Transverse colon (tissue), 4 donors: ENCODE measurements at regions not wholly inside any gene's neighbourhood (a gene's known extent, or its start where the extent isn't known, plus 50 kb on each side); places are given as distances from the start of the nearest gene placed in this dataset.

Experiments
- DNase-seq: peaks from one replicate; pipeline ENCODE4 v3.0.0-alpha.2; 2019
- H3K27ac ChIP-seq, 4 donors: fragments of 200-600 bp; sonication (generic); 2 replicates each; pipeline ENCODE4 v1.5.1; 2016 to 2018; ENCODE audit warnings: inconsistent platforms in 4 of 4
- H3K27me3 ChIP-seq: fragments of 200-600 bp; sonication (generic); 2 replicates; pipeline ENCODE4 v1.5.1; 2017; ENCODE audit warnings: inconsistent platforms
- H3K36me3 ChIP-seq, 4 donors: fragments of 200-600 bp; sonication (generic); 2 replicates each; pipeline ENCODE4 v1.5.1; 2017 to 2019; ENCODE audit warnings: inconsistent platforms in 4 of 4
- H3K4me1 ChIP-seq, 4 donors: fragments of 200-600 bp; sonication (generic); 2 replicates each; pipeline ENCODE4 v1.5.1; 2017 to 2020; ENCODE audit warnings: inconsistent platforms in 4 of 4
- H3K4me3 ChIP-seq, 4 donors: fragments of 200-600 bp; sonication (generic); 1 replicate in 1 of 4; 2 replicates in 3 of 4; pipeline versions ENCODE4 v1.5.1 to v1.6.1; 2017 to 2019; ENCODE audit warnings: inconsistent platforms in 4 of 4
- H3K9me3 ChIP-seq, 2 donors: fragments of 200-600 bp; sonication (generic); 2 replicates each; pipeline ENCODE4 v1.5.1; 2017 to 2019; ENCODE audit warnings: inconsistent platforms in 2 of 2
- CTCF ChIP-seq, 5 experiments: fragments of 200-600 bp in 3 of 5; fragments of 450-650 bp in 2 of 5; sonication (generic) in 3 of 5; IDR thresholded peaks; 1 replicate in 2 of 5; 2 replicates in 3 of 5; pipeline ENCODE4 v1.5.1; 2016 to 2017; ENCODE audit warnings: antibody characterized with exemption in 5 of 5, inconsistent platforms in 3 of 5, mild to moderate bottlenecking in 2 of 5, moderate library complexity in 1 of 5
- EP300 ChIP-seq: sonication (generic); formaldehyde crosslinking; IDR thresholded peaks from one replicate; pipeline ENCODE4 v1.6.1; 2017; ENCODE audit warnings: antibody characterized with exemption, low read depth
- POLR2A ChIP-seq: fragments of 450-650 bp; IDR thresholded peaks from one replicate; pipeline ENCODE4 v1.6.1; 2016; ENCODE audit warnings: antibody characterized with exemption, mild to moderate bottlenecking, moderate library complexity
- POLR2AphosphoS5 ChIP-seq, 3 donors: sonication (generic); formaldehyde crosslinking; IDR thresholded peaks; one replicate each; pipeline ENCODE4 v1.6.1; 2016; ENCODE audit warnings: antibody characterized with exemption in 3 of 3
- WGBS, 2 donors: methylation state at CpG; one replicate each; pipeline ENCODE4 v1.1.5; 2018; ENCODE audit warnings: low coverage in 1 of 2; 5-methylcytosine and 5-hydroxymethylcytosine counted together
- in situ Hi-C, 4 donors: fragments of 200-750 bp; cut with MboI; loops; one replicate each; pipeline versions ENCODE4 v1.15.0 to v1.15.1; 2017; ENCODE audit warnings: low sequenced_read_pairs in 3 of 4, low pct_ligation_motif_present in 1 of 4, low pct_unique_long_range_greater_than_20kb in 1 of 4
- intact Hi-C: fragments of 100-400 bp; cut with DNase I; formaldehyde crosslinking; loops from one replicate; pipeline ENCODE4 v1.15.1; 2023; ENCODE audit warnings: low total_unique reads

DNA sequence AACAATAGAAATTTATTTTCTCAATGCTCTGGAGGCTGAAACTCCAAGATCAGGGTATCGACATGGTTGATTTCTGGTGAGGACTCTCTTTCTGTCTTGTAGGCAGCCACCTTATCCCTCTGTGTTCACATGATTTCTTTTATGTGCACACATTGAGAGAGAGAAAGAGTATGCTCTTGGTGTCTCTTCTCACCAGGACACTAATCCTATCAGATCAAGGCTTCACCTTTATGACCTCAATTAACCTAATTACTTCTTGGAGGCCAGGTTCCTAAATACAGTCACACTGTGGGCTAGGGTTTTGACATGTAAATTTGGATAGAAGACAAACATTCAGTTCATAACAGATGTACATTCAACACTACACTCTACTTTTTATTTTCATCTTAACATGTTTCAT is 1094.2 kb upstream of the ADGRL2 start:
- DNase-seq = no peak
- no peaks in the 10 kb centered on the region for H3K9me3 ChIP-seq
- TF ChIP-seq CTCF (IDR thresholded peaks at IDR 0.05) (no peak), EP300 (no peak), POLR2A (no peak), POLR2AphosphoS5 (IDR thresholded peaks at IDR 0.05) (no peak)
- in situ Hi-C loops (no loop called here), intact Hi-C loops (no loop called here)
- no peaks in the 10 kb centered on the region for H3K36me3 ChIP-seq
- no peak overlapping the region for H3K4me3 ChIP-seq
- no peak overlapping the region for H3K27ac ChIP-seq
- no peaks in the 10 kb centered on the region for H3K27me3 ChIP-seq
- 89 to 100% methylated on average over 1 of the region's 1 CpG for WGBS, 2 donors
- no peaks in the 10 kb centered on the region for H3K4me1 ChIP-seq

- Histone ChIP-seq H3K4me1 (no peaks in the 10 kb centered on the region), H3K27ac (no peak overlapping the region), H3K9me3 (no peaks in the 10 kb centered on the region), H3K4me3 (no peak overlapping the region), H3K36me3 (no peaks in the 10 kb centered on the region), H3K27me3 (no peaks in the 10 kb centered on the region)
- TF ChIP-seq POLR2AphosphoS5 (IDR thresholded peaks at IDR 0.05) (no peak), EP300 (no peak), CTCF (IDR thresholded peaks at IDR 0.05) (no peak), POLR2A (no peak)
- intact Hi-C loops = no loop called here
- no peak for DNase-seq
- in situ Hi-C loops = no loop called here
- 66 to 77% methylated on average over 5 of the region's 5 CpGs for WGBS, 2 donors
These were observed 1122.3 kb upstream of the ADGRL2 start for GRCh38 chr1:80678438-80678837.

DNA sequence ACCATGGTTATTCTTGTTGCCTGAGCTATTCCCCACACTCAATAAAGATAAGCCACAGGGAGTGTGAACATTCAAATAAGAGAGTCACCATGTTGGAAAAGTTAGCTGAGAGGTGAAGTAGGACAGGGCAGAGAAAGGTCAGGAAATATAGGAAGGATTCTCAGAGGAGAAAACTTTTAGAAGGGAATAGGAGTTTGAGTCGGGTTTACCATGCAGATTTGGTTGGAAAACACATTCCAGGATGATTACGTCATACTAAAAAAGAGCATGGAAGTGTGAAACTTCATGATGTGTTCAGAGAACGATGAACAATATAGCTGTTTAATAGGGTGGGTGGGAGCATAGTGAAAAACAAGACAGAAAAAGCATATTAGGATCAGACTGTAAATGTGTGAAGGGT is 1125.3 kb upstream of the ADGRL2 start:
- DNase-seq = no peak
- Histone ChIP-seq H3K9me3 (no peaks in the 10 kb centered on the region), H3K27me3 (no peaks in the 10 kb centered on the region), H3K27ac (no peak overlapping the region), H3K4me3 (no peak overlapping the region), H3K4me1 (no peaks in the 10 kb centered on the region), H3K36me3 (no peaks in the 10 kb centered on the region)
- intact Hi-C loops (no loop called here), in situ Hi-C loops (no loop called here)
- no peak for TF ChIP-seq POLR2AphosphoS5 (IDR thresholded peaks at IDR 0.05)
- no peak for TF ChIP-seq EP300
- no peak for TF ChIP-seq CTCF (IDR thresholded peaks at IDR 0.05)
- TF ChIP-seq POLR2A = no peak
- WGBS, 2 donors = 68 to 69% methylated on average over 3 of the region's 3 CpGs

DNA sequence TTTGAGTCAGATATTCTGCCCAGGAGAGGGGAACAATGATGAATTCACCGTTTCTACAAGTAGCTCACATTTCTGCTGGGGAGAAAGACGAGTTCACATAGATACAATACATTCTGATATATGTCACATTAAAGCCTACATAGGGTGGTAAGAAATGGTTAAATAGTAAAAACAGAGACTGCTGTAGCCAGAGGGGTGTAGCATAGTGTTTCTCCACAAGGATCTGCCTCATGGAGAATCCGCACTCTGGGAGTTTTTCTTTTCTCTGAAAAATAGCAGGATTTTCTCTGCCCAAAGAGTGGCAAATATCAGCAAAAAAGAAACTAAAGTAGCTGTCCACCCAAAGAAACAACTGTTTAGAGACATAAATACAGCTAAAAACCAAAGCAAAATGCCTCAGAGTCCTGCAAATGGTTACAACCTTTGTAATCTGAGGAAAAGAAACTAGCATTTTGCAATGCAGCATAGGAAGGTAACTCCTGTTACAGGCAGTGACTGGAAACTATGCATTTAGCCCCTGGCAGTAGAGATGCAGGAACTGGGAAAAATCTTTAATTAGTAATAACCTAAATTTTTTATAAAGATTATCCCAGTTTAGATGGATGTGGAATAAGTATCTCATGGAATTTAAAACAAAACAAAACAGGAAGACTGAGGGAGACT is 1126.7 kb upstream of the ADGRL2 start:
- no peak overlapping the region for H3K4me3 ChIP-seq
- WGBS, 2 donors = 64 to 65% methylated on average over 2 to 3 of the region's 3 CpGs
- H3K36me3 ChIP-seq = no peaks in the 10 kb centered on the region
- in situ Hi-C loops (no loop called here), intact Hi-C loops (no loop called here)
- DNase-seq = no peak
- no peaks in the 10 kb centered on the region for H3K27me3 ChIP-seq
- H3K27ac ChIP-seq = no peak overlapping the region
- H3K9me3 ChIP-seq = no peaks in the 10 kb centered on the region
- H3K4me1 ChIP-seq = no peaks in the 10 kb centered on the region
- TF ChIP-seq POLR2A = no peak
- TF ChIP-seq CTCF (IDR thresholded peaks at IDR 0.05) = no peak
- no peak for TF ChIP-seq POLR2AphosphoS5 (IDR thresholded peaks at IDR 0.05)
- TF ChIP-seq EP300 = no peak
